ENCODE measurements at regions not wholly inside any gene's neighbourhood (a gene's known extent, or its start where the extent isn't known, plus 50 kb on each side); places are given as distances from the start of the nearest gene placed in this dataset.

DNA sequence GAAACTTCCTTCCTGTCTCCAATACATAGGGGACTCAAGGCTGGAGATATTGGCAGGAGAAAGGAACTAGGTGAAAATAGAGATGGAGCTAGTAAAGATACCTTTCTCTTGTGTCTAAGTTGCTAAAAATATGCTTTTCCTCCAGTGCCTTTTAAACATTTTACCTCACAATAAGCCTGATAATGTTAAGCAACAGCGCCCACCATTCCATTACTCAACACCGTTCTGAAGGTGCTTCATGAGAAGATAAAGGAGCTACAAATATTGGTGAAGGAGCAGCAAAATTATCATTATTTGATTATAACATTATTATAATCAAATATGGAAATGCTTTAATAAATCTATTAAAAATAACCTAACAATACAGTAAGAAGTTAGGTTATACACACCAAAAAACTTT is 83.6 kb upstream of the BARX2 start:
- no peak overlapping the region for H3K4me3 ChIP-seq (ENCODE audit: low read depth, low read length)
- no peak for DNase-seq (ENCODE audit: low read depth)
- TF ChIP-seq, protein P1, sequence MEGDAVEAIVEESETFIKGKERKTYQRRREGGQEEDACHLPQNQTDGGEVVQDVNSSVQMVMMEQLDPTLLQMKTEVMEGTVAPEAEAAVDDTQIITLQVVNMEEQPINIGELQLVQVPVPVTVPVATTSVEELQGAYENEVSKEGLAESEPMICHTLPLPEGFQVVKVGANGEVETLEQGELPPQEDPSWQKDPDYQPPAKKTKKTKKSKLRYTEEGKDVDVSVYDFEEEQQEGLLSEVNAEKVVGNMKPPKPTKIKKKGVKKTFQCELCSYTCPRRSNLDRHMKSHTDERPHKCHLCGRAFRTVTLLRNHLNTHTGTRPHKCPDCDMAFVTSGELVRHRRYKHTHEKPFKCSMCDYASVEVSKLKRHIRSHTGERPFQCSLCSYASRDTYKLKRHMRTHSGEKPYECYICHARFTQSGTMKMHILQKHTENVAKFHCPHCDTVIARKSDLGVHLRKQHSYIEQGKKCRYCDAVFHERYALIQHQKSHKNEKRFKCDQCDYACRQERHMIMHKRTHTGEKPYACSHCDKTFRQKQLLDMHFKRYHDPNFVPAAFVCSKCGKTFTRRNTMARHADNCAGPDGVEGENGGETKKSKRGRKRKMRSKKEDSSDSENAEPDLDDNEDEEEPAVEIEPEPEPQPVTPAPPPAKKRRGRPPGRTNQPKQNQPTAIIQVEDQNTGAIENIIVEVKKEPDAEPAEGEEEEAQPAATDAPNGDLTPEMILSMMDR (conservative IDR thresholded peaks at IDR 0.05; ENCODE audit: low read depth, low read length) = no peak

DNA sequence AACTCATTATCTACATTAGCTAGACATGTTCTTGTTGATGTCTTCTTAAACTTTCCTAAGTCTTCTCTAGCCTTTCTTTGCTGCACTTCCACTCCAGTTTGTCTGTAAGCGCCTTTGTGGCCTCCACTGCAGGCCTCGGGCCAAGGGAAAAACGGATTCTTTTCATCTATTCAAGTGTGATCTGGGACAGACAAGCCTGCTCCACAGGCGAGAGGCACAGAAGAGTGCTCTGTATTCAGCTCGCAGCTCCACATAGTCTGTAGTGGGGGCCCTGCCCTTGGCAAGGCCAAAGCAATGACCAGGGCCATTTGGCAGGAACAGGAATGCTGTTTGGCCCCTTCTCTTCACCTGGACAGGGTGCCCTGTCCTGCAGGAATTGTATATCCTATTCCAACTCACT is 84.1 kb upstream of the BARX2 start:
- no peak overlapping the region for H3K4me3 ChIP-seq (ENCODE audit: low read depth, low read length)
- no peak for DNase-seq (ENCODE audit: low read depth)
- TF ChIP-seq, protein P1 (conservative IDR thresholded peaks at IDR 0.05; ENCODE audit: low read depth, low read length) = no peak

DNA sequence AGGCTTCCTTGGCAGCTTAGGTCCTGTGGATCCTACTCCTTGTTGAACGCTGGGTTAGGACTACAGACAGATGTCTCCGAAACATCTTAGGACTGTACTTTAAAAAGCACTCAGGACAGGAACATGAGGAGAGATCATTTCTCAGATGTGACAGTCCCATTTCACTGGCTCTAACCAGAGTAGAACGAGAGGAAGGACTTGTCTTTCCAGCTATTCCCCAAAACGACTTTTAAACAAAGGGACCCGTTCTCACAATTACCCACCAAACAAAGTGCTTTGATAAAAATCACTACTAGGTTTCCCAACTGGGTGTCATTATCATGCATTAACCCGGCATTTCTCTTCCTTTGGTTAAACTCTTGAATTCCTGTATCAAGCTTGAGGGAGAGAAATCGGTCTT is 84.7 kb upstream of the BARX2 start:
- TF ChIP-seq, protein P1 (conservative IDR thresholded peaks at IDR 0.05; ENCODE audit: low read depth, low read length) = no peak
- no peak for DNase-seq (ENCODE audit: low read depth)
- H3K4me3 ChIP-seq (ENCODE audit: low read depth, low read length) = no peak overlapping the region

DNA sequence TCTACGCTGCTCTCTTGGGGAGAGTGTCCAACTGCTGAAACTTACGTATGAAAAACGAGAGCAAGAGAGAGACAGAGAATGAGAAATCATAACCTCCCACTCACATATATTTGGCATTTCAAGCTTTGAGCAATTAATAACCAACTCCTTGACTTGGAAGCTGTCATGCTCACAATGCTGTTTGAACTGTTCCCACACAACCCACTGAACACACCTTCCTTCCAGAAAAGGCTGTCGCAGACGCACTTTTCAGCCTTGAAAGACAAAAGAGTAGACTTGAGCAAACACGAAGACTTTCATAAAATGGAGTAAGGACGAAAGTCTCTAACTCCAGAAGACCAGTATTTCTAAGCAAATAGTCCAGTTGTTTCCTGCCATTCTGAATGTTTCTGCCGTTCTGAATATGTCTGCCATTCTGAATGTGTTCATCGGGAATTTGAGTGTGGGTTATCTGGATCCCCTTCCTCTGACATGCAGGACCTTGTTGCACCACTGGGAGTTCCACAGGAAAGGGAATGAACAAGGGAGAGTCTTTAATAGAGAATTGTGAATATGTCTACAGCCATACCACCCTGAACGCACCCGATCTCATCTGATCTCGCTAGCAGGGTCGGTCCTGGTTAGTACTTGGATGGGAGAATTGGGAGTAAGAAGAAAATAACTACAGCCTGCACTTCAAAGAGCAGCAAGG is 86.2 kb upstream of the BARX2 start:
- DNase-seq (ENCODE audit: low read depth) = no peak
- H3K4me3 ChIP-seq (ENCODE audit: low read depth, low read length) = no peak overlapping the region
- TF ChIP-seq, protein P1 (conservative IDR thresholded peaks at IDR 0.05; ENCODE audit: low read depth, low read length) = no peak

DNA sequence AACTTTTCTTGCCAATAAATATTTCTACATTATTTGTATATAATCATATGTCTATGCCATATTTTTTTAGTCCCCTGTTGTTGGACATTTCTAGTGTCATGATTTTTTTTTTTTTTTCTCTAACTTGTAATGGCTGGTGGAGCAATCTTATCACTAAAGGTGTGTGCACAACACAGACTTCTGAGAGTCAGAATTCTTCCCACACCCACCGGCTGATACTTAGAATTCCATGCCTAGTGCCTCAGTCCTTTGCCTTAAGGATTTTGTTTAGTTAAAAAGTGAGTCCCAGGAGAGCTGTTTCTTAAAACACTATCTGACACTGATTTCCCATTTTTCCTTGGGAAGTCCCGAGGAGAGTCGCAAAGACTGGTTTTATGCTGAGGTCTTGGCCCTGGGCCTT is 87.7 kb upstream of the BARX2 start:
- no peak for DNase-seq (ENCODE audit: low read depth)
- TF ChIP-seq, protein P1 (conservative IDR thresholded peaks at IDR 0.05; ENCODE audit: low read depth, low read length) = no peak
- no peak overlapping the region for H3K4me3 ChIP-seq (ENCODE audit: low read depth, low read length)

DNA sequence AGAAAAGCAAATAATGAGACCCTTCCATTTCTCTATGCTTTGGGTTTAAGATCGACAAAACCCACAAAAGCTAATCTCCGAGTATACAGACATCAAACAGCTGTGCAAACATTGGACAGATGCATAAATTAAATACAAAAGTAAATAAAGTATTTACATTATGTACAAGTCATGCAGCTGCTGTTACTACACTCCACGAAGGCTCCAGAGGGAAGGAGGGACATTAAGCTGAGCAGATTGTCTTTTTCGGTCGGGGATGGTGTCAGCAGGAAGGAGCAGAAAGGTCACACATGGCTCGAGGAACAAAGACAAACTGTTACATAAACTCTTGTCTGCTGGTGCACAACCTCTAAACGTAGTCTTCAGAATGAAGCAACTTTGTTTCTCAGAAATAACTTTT is 88.8 kb upstream of the BARX2 start:
- DNase-seq (ENCODE audit: low read depth) = no peak

DNA sequence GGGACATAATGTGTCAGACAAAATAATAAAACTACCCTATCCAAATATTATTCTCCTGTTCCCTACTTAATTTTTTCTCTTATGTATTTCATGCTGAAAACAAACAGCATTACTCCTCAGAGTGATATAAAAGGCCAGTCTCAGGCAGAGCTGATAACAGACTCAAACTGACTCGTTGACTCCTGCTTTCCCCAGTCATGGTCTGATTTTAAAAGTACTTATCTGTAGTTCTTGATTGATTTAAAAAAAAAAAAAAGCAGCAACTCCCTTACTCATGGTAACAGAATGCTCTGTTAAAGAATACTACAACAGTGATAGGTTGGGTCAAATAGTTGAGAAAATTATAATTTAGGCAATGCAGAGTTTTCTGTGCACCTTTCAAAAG is 90.3 kb upstream of the BARX2 start:
- no peak overlapping the region for H3K4me3 ChIP-seq (ENCODE audit: low read depth, low read length)
- TF ChIP-seq, protein P1 (conservative IDR thresholded peaks at IDR 0.05; ENCODE audit: low read depth, low read length) = no peak
- DNase-seq (ENCODE audit: low read depth) = no peak

More for the DNA sequence above, 88.8 kb upstream of the BARX2 start:
- TF ChIP-seq, protein P1 (conservative IDR thresholded peaks at IDR 0.05; ENCODE audit: low read depth, low read length) = no peak
- no peak overlapping the region for H3K4me3 ChIP-seq (ENCODE audit: low read depth, low read length)

Measured in choroid plexus epithelial cell (primary cell).